ENCODE measurements at regions not wholly inside any gene's neighbourhood (a gene's known extent, or its start where the extent isn't known, plus 50 kb on each side); places are given as distances from the start of the nearest gene placed in this dataset.

DNA sequence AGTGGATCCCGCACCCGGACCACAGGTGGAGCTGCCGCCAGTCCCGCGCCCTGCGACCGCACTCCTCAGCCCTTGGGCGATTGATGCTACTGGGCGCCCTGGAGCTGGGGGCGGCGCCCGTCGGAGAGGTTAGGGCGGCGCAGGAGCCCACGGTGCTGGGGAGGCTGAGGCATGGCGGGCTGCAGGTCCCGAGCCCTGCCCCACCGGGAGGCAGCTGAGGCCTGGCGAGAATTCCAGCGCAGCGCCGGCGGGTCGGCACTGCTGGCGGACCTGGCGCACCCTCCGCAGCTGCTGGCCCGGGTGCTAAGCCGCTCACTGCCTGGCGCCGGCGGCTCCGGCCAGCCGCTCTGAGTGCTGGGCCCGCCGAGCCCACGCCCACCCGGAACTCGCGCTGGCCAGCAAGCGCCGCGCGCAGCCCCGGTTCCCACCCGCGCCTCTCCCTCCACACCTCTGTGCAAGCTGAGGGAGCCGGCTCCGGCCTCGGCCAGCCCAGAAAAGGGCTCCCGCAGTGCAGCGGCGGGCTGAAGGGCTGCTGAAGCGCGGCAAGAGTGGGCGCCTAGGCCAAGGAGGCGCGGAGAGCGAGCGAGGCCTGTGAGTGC is 1256.5 kb downstream of the STIM2 start:
- no peak overlapping the region for H3K4me3 ChIP-seq (ENCODE audit: low read depth, low read length)

GRCh38 chr4:28146191-28146590 is 1285.5 kb downstream of the STIM2 start:
- no peak overlapping the region for H3K4me3 ChIP-seq (ENCODE audit: low read depth, low read length)

GRCh38 chr4:28148221-28148620 is 1287.6 kb downstream of the STIM2 start:
- H3K4me3 ChIP-seq (ENCODE audit: low read depth, low read length), result no peak overlapping the region

GRCh38 chr4:28149762-28150161 is 1289.1 kb downstream of the STIM2 start:
- H3K4me3 ChIP-seq (ENCODE audit: low read depth, low read length), result no peak overlapping the region

DNA sequence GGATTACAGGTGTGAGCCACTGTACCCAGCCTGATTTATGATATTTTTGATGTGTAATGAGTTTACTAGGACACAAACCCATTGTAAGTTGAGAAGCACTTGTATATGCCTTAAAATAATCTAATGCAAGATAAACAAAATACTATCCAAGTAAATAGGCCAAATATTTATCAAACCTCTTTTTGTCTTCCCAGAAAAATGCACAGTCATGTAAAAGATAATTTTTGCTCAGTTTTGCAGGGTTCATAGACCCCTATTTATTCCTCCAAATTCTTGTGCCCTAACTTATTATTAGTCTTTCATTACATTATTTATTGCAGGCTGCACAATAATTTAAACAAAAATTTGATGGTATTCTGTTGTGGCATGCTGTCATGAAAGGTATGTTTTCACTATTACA is 1290.7 kb downstream of the STIM2 start:
- no peak overlapping the region for H3K4me3 ChIP-seq (ENCODE audit: low read depth, low read length)

GRCh38 chr4:28167411-28167810 is 1306.8 kb downstream of the STIM2 start:
- H3K4me3 ChIP-seq (ENCODE audit: low read depth, low read length), result no peak overlapping the region

DNA sequence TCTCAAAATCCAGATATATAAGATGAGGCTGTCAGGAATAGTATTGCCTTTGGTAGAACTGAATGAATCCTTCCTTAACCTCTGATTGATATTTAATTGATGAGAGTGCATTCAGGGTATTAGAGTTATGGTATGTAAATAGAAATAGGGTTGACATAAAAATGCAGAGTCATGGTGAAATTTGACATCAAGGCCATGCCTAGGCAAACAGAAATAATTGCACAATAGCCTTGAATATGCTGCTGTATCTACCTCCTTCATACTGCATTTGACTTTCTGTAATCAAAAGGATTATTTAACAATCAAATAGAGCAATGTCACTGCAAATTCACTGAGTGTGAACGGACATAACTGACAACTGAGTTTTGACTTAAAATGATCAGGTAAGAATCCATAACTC is 1316.3 kb downstream of the STIM2 start:
- no peak overlapping the region for H3K4me3 ChIP-seq (ENCODE audit: low read depth, low read length)

DNA sequence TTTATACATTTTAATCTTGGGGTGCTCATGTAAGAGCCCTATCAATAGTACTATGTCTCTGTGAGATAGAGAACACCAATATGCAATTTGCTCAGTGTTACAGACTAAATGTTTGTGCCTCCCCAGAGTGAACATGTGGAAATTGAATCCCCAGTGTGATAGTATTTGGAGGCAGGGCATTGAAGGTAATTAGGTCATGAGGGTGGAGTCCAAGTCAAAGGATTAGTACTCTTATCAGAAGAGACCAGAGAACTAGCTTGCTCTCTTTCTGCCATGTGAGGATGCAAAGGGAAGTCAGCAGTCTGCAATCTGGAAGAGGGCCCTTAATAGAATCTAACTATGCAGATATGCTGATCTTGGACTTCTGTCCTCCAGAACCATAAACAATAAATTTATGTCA is 1317.0 kb downstream of the STIM2 start:
- H3K4me3 ChIP-seq (ENCODE audit: low read depth, low read length), result no peak overlapping the region

GRCh38 chr4:28179126-28179525 is 1318.5 kb downstream of the STIM2 start:
- H3K4me3 ChIP-seq (ENCODE audit: low read depth, low read length), result no peak overlapping the region

GRCh38 chr4:28209371-28209924 is 1348.8 kb downstream of the STIM2 start:
- no peak overlapping the region for H3K4me3 ChIP-seq (ENCODE audit: low read depth, low read length)

DNA sequence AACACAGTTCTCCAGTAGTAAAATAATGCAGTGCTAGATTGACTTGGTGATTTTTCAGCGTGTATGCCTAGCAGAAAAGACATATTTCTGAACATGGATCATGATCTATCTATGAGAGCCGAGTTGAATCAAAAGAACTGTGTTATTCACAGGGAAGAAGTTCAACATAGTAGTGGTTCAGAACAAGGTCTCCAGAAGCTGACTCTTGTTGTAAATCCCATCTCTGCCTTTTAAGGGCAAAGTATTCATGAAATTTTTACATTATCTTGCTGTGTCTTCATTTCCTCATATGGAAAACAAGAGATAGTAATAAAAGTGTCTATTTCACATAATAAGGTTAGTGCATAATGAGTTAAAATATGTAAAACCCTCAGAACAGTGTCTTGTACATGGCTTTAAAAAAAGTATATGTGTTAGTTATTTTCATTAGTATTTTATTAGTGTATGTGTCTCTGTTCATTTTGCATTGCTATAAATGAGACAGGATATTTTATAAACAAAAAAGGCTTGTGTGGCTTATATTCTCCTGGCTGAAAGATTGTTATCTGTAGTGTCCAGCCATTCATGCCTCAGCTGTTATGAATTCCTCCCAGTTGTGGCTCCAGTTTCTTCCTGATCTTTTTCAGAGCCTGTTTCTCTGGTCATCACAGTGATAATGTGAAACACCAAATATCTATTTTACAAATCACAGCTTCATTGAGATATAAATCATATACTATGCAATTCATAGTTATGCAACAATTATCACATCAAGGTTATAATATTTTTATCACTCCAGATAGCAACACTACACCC is 1351.2 kb downstream of the STIM2 start:
- H3K4me3 ChIP-seq (ENCODE audit: low read depth, low read length), result no peak overlapping the region

DNA sequence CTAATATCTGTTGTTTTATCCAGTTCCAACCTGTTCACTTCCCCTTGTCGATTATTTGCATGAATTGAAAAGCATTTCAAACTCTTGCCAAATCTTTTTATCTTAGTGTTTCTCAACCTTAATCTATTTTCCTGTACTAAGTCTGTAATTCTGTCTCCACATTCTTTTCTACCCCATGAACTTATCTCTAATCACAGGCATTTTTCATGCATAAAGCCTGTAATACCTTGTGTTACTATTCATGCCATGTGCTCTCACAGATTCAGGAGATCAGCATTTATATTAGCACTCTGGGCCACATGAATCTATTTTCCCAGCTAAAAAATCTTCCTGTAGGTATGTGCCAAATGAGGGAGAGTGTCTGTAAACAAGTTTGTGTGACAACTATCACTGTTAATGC is 1360.9 kb downstream of the STIM2 start:
- no peak overlapping the region for H3K4me3 ChIP-seq (ENCODE audit: low read depth, low read length)

GRCh38 chr4:28225050-28225449 is 1364.4 kb downstream of the STIM2 start:
- no peak overlapping the region for H3K4me3 ChIP-seq (ENCODE audit: low read depth, low read length)

DNA sequence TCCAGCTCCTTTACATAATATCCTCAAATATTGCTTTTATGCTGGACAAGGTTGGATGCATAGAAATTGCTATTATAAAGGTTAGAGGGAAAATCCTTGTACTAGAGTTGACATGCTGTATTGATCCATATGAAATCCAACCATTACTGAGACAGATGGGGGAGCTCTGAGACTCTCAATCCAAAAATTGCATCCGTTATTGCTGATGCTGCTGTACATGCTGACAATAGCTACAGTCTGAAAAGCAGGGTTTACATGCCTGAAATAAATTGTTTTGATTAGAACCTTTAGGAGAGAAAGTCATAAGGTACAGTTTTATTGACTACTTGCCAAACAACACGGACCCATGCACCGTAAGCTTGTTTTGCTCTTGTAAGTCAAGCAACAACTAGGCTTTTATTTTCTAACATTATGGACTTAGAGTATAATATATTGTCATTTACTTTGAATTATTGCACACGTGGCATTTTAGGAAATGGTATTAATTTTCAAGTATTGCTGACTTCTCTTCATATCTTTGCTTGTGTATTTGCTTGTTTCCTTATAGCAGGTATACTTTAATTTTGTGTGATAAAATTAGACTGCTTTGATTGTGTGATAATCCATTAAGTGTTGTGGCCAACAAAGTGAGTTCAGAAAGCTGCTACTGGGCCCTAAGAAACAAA is 1365.2 kb downstream of the STIM2 start:
- no peak overlapping the region for H3K4me3 ChIP-seq (ENCODE audit: low read depth, low read length)

- no peak overlapping the region for H3K4me3 ChIP-seq (ENCODE audit: low read depth, low read length)
These were observed 1366.3 kb downstream of the STIM2 start for GRCh38 chr4:28226962-28227361.

DNA sequence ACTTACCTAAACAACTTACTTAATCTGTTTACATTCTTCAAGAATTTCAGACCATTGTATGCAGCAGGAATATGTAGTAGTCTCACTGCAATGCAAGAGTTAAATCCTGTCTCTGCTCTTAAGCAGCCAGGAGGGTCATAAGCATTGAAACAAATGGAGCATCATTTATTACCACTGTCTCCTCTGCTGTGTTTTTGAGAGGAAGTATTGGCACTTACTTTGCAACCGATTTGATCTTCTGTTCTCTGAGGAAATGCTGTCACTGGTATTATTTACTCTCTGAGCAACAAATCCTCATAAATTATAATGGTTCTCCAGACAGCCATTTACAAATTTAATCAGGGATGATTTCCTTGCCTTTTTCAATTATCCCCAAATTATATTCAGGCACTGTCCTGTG is 1367.1 kb downstream of the STIM2 start:
- no peak overlapping the region for H3K4me3 ChIP-seq (ENCODE audit: low read depth, low read length)

- H3K4me3 ChIP-seq (ENCODE audit: low read depth, low read length), result no peak overlapping the region
These were observed 1368.2 kb downstream of the STIM2 start for GRCh38 chr4:28228561-28229491.

GRCh38 chr4:28232376-28232775 is 1371.7 kb downstream of the STIM2 start:
- H3K4me3 ChIP-seq (ENCODE audit: low read depth, low read length), result no peak overlapping the region

DNA sequence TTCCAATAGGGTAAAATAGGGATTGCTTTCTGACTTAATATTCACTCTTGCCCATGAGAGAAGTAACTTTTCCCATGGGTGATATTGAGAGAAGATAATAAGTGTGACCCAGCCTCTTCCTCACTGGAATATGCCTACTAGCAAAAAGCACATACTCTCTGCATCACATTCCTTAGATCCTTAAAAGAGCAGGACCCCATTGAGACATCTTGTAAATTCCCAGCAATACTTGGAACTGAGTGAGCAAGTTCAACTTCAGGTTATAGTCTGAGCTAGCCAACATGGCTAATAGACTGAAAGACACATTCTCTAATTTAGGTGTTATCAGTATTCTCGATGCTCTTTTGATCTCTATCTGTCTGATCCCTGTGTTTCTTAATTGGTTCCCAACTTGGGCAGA is 1372.3 kb downstream of the STIM2 start:
- no peak overlapping the region for H3K4me3 ChIP-seq (ENCODE audit: low read depth, low read length)

DNA sequence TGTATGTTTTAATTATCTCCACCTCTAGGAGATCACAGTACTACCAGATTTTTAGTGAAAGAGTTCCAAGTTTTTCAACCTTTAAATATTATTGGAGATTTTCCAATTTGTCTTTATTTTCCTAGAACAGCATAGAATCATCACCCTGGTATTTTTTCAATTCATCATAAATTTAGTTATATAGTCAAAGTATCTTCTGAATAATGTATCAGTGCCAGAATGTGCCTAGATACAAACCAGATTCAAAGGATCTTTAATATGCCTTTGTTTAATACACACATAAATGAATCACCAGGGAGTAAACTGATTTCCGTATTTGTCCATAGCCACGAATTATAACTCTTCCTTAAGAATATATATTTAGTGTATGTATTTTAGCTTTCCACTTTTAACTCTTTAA is 1373.1 kb downstream of the STIM2 start:
- H3K4me3 ChIP-seq (ENCODE audit: low read depth, low read length), result no peak overlapping the region

GRCh38 chr4:28238876-28239275 is 1378.2 kb downstream of the STIM2 start:
- H3K4me3 ChIP-seq (ENCODE audit: low read depth, low read length), result no peak overlapping the region
